ENCODE measurements at regions not wholly inside any gene's neighbourhood (a gene's known extent, or its start where the extent isn't known, plus 50 kb on each side); places are given as distances from the start of the nearest gene placed in this dataset.

- no peak for DNase-seq
These were observed 91.1 kb upstream of the RNF180 start for GRCh38 chr5:64074533-64074932.

GRCh38 chr5:64069486-64069885 lies 96.2 kb upstream of the RNF180 start:
- no peaks in the 10 kb centered on the region for H3K27me3 ChIP-seq
- no peaks in the 10 kb centered on the region for H3K4me1 ChIP-seq
- peaks cover 0 to 2% (median 0%) of the 10 kb centered on the region in 4 donors for H3K9me3 ChIP-seq
- no peaks in the 10 kb centered on the region for H3K36me3 ChIP-seq
- H3K4me3 ChIP-seq, result no peak overlapping the region
- DNase-seq, result no peak
- intact Hi-C loops (cut with DNase I), result no loop called here
- TF ChIP-seq CTCF (IDR thresholded peaks at IDR 0.05) (no peak), EP300 (IDR thresholded peaks at IDR 0.05) (no peak), POLR2AphosphoS5 (IDR thresholded peaks at IDR 0.05) (no peak), POLR2A (IDR thresholded peaks at IDR 0.05) (no peak)
- no peak overlapping the region for H3K27ac ChIP-seq

More at GRCh38 chr5:64074533-64074932, 91.1 kb upstream of the RNF180 start:
- H3K9me3 ChIP-seq, result no peaks in the 10 kb centered on the region
- H3K4me1 ChIP-seq, result no peaks in the 10 kb centered on the region
- intact Hi-C loops (cut with DNase I), result no loop called here
- TF ChIP-seq POLR2AphosphoS5 (IDR thresholded peaks at IDR 0.05), result no peak
- TF ChIP-seq CTCF (IDR thresholded peaks at IDR 0.05), result peak in 2 of 4 experiments; percentile 27 to 41
- 25 to 33% methylated on average over 2 of the region's 2 CpGs for WGBS, 2 donors
- H3K27ac ChIP-seq, result no peak overlapping the region
- H3K4me3 ChIP-seq, result no peak overlapping the region
- no peaks in the 10 kb centered on the region for H3K36me3 ChIP-seq
- H3K27me3 ChIP-seq, result no peaks in the 10 kb centered on the region

- TF ChIP-seq POLR2AphosphoS5 (IDR thresholded peaks at IDR 0.05) (no peak), EP300 (IDR thresholded peaks at IDR 0.05) (no peak), POLR2A (IDR thresholded peaks at IDR 0.05) (no peak)
These were observed 88.1 kb upstream of the HTR1A start for GRCh38 chr5:64050296-64050695.

GRCh38 chr5:64040490-64040889 lies 78.2 kb upstream of the HTR1A start:
- Histone ChIP-seq H3K27ac (no peak overlapping the region), H3K36me3 (no peaks in the 10 kb centered on the region), H3K4me3 (no peak overlapping the region), H3K4me1 (no peaks in the 10 kb centered on the region), H3K9me3 (peaks cover 0 to 7% (median 0%) of the 10 kb centered on the region in 4 donors), H3K27me3 (no peaks in the 10 kb centered on the region)
- intact Hi-C loops (cut with DNase I), result no loop called here
- no peak for DNase-seq
- 72 to 77% methylated on average over 3 of the region's 3 CpGs for WGBS, 2 donors
- TF ChIP-seq POLR2A (IDR thresholded peaks at IDR 0.05) (no peak), POLR2AphosphoS5 (IDR thresholded peaks at IDR 0.05) (no peak), EP300 (IDR thresholded peaks at IDR 0.05) (no peak), CTCF (IDR thresholded peaks at IDR 0.05) (no peak)

More at GRCh38 chr5:64050296-64050695, 88.1 kb upstream of the HTR1A start:
- no peak for DNase-seq
- Histone ChIP-seq H3K4me3 (no peak overlapping the region), H3K27me3 (no peaks in the 10 kb centered on the region), H3K4me1 (no peaks in the 10 kb centered on the region), H3K27ac (no peak overlapping the region), H3K36me3 (no peaks in the 10 kb centered on the region), H3K9me3 (peaks cover 0 to 3% (median 0%) of the 10 kb centered on the region in 4 donors)
- intact Hi-C loops (cut with DNase I), result no loop called here

GRCh38 chr5:64026493-64026892 lies 64.2 kb upstream of the HTR1A start:
- WGBS, 2 donors, result 71 to 78% methylated on average over 2 of the region's 2 CpGs
- no peak for TF ChIP-seq POLR2A (IDR thresholded peaks at IDR 0.05)
- TF ChIP-seq EP300 (IDR thresholded peaks at IDR 0.05), result no peak
- TF ChIP-seq POLR2AphosphoS5 (IDR thresholded peaks at IDR 0.05), result no peak
- no peak for TF ChIP-seq CTCF (IDR thresholded peaks at IDR 0.05)
- Histone ChIP-seq H3K27me3 (no peaks in the 10 kb centered on the region), H3K27ac (no peak overlapping the region), H3K36me3 (no peaks in the 10 kb centered on the region), H3K4me3 (no peak overlapping the region), H3K9me3 (no peaks in the 10 kb centered on the region), H3K4me1 (no peaks in the 10 kb centered on the region)
- intact Hi-C loops (cut with DNase I), result no loop called here
- no peak for DNase-seq
